ENCODE measurements at regions not wholly inside any gene's neighbourhood (a gene's known extent, or its start where the extent isn't known, plus 50 kb on each side); places are given as distances from the start of the nearest gene placed in this dataset.
"Not testable (repeated sequence)": the region's sequence is repeated elsewhere in the genome, so short reads cannot be mapped to it uniquely, and the experiment has no call there.

GRCh38 chr13:90447734-90448101 lies 899.8 kb upstream of the MIR17HG start:
- DNase-seq: no peak

DNA sequence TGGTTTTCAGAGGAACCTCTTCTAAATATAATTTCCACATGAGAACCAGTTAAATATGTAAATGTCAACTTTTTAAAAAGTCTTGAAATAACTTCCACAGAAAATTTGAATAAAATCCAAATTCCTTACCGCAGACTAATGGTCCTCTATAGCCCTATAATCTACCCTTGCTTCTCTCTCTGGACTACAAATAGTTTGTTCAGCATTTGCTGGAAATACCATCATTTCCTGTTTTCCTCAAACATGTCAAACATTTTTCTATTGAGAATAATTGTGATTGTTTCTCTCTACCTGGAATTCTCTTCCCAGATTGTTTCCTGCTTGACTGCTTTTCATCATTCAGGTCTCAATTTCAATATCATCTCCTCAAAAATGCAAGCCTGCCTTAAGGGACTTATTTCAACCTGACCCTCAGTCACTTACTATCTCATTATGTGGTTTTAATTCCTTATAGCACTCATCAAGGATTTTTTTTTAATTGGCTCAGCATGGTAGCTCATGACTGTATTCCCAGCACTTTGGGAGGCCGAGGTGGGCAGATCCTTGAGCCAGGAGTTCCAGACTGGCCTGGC lies 898.9 kb upstream of the MIR17HG start:
- DNase-seq: no peak

GRCh38 chr13:90453342-90453741 lies 894.1 kb upstream of the MIR17HG start:
- DNase-seq: no peak

- DNase-seq: no peak
These were observed 893.4 kb upstream of the MIR17HG start for GRCh38 chr13:90454002-90454636.

- no peak for DNase-seq
These were observed 892.4 kb upstream of the MIR17HG start for GRCh38 chr13:90455067-90455466.

- no peak for DNase-seq
These were observed 891.7 kb upstream of the MIR17HG start for GRCh38 chr13:90455823-90456222.

DNA sequence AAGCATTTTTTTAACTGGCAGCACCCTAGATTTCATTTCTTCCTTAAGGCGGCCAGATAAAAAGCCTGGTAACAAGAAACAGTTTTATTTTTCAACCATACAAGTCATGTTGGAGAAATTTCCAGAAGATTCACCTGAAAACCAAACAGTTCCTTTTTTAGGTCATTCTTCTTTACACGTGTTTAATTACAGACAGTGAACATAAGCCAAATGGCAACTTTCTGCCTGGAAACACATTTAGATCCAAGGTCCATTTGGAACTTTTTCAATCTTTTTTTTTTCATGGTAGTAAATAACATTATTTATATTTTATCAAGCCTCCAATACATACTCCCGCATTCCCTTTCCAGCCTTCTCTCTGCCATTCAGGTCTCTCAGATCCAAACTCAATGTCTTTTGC lies 886.1 kb upstream of the MIR17HG start:
- no peak for DNase-seq

DNA sequence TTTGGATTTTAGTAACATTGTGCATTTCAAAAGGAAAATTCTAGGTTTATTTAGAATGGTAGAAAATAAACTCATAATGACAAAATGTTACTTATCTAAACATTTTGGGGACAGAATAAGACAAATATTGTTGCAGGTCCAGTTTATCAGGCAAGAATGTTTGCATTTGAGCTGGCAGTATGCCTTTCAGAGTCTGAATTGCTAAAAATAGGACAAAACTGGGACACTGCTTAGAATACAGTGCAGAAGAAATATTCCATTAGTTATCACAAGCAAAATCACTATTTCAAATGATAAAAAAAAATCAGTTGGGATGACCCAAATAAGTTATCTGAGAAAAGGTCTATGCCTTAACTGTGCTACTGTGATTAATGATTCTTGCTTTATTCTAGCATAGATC lies 870.3 kb upstream of the MIR17HG start:
- DNase-seq: no peak

DNA sequence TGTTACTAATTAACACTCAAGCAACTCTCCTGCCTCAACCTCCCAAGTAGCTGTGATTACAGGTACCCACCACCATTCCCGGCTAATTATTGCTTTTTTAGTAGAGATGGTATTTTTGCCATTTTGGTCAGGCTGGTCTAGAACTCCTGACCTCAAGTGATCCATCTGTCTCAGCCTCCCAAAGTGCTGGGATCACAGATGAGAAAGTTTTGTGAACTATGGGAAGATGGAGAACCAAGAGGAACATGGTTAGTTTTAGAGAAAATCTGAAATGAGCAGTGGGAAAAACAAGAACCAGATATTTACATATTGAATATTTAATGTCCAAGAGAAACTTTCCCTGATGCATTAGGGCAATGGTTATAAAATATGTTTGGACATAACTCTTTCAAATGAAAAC lies 863.6 kb upstream of the MIR17HG start:
- DNase-seq: no peak

DNA sequence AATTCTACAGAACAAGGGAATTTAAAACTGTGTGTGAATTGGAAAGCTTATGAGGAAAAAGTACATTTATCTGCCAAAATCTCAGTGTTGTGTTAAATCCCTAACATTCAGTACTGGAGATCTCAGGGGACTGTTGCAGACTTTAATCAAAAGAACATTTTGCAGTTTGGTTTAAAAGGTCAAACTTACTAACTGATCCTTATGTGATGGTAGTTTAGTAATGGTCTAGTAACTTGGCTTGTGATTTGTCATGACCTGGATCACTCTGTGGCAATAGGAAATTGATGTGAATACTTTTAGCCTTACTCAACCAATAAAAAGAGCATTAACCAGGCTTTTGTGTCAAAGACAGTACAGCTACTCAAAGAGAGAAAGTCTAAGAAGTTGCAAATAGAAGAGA lies 862.1 kb upstream of the MIR17HG start:
- no peak for DNase-seq

DNA sequence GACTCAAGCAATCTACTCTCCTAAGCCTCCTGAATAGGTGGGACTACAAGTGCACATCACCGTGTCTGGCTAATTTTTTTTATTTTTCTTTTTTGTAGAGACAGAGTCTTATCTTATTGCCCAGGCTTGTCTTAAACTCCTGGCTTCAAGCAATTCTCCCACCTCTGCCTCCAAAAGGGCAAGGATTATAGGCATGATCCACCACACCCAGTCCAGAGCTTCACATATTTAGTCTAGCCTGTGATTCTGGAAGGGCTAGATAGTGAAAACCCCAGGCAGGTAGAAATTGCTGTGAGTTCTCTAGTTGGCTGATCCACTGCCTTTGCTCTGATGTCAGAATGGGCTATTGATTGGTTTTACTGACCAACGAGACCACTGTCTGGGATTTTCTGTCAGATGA lies 854.6 kb upstream of the MIR17HG start:
- DNase-seq: no peak

DNA sequence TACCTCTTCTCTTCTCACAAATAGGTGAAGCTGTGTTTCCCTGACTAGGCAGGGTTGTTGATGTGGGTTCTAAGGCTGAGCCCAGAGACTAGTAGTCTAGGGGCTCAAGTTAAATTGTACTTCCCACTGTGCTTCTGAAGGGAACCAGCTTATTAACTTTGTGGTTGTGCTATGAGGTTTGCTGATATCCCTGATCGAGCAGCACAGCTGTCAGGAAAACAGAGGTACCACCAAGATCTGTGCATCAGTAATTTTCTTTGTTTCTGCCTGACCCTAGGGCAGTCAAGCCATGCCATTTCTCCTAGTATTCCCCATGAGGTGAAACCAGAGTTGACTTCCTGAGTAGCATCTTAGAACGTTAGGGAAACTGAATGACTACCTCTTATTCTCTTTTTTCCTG lies 853.8 kb upstream of the MIR17HG start:
- DNase-seq: no peak

- DNase-seq: not testable (repeated sequence)
These were observed 852.6 kb upstream of the MIR17HG start for GRCh38 chr13:90494849-90495248.

- DNase-seq: no peak
These were observed 849.4 kb upstream of the MIR17HG start for GRCh38 chr13:90498096-90498495.

DNA sequence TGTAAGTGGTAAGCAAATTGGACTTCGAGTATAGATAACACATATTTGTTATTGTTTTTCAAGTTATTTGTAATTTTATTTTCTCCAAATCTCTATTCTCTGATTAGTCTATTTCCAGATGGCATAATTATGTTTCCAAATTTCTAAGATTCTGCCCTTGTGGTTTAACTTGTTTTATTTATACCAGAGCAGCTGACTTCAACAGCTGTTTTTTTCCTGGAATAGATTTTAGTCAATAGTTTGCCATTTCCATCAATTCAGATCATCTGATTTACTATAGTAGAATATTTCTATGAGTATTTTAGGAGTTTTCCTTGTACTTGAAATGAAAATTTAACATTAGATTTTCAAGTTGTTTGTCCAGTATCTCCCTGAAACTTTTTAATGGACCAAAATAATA lies 848.7 kb upstream of the MIR17HG start:
- DNase-seq: no peak

GRCh38 chr13:90500569-90500968 lies 846.9 kb upstream of the MIR17HG start:
- no peak for DNase-seq

DNA sequence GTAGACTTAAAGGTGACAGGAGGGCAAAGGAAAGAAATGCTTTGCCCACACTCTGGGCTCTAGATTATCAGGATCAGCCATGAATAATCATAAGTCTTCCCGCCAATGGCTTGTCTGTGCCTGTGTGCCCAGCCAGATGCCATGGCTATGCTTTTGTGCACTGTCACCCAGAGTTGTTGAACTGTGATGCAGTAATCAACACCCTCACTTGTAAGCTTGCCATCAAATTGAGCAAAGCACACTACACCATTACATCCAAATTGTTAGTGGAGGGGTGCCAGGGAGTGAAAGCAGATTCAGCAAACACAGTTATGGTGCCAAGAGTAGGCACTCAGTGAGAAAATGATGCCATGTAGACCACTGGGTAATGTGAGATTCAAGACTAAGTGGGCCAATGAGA lies 845.3 kb upstream of the MIR17HG start:
- DNase-seq: no peak

DNA sequence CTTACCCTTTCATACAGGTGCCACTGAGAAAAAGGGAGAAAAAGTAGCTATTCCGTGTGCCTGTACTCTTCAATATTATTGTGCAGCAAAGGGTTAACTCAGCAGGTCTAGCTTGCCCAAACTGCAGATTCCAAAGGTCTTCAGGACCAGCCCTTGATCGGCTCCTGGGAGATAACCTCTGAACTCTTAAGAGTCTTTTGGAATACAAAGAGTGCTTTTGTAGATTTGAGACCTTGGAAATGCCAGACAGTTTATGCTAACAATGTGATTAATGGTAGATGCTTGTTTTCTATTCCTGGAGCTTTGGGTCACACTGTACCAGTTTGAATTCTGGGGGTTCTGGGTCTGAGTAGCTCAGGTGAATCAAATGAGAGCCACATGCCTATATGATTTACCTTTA lies 844.7 kb upstream of the MIR17HG start:
- no peak for DNase-seq

GRCh38 chr13:90510319-90510718 lies 837.2 kb upstream of the MIR17HG start:
- DNase-seq: no peak

- DNase-seq: no peak
These were observed 835.6 kb upstream of the MIR17HG start for GRCh38 chr13:90511903-90512302.

DNA sequence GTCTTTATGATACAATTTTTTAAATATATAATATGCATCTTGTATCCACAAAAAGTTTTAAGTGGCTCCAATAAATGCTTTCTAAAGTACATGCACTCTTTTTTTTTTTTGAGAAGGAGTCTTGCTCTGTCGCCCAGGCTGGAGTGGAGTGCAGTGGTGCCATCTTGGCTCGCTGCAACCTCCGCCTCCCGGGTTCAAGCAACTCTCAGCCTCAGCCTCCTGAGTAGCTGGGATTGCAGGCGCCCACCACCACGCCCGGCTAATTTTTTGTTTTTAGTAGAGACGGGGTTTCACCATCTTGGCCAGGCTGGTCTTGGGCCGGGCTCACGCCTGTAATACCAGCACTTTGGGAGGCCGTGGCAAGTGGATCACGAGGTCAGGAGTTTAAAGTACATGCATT lies 832.8 kb upstream of the MIR17HG start:
- DNase-seq: not testable (repeated sequence)

GRCh38 chr13:90518417-90518816 lies 829.1 kb upstream of the MIR17HG start:
- DNase-seq: no peak

GRCh38 chr13:90519157-90519556 lies 828.3 kb upstream of the MIR17HG start:
- DNase-seq: no peak

DNA sequence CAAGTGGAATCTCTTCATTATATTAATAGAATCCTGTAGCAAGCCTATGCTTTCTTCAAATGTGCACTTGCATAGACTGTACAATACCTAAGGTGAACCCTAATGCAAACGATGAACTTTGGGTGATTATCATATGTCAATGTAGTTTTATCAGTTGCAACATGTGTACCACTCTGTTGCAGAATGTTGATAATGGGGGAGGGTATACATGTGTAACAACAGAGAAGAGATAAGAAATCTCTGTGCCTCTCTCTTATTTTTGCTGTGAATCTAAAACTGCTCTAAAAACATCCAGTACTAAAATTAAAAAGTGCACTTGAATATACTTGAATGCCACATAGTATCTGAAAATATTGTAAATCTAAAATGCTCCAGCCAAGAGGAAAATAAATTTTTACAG lies 820.8 kb upstream of the MIR17HG start:
- DNase-seq: no peak

DNA sequence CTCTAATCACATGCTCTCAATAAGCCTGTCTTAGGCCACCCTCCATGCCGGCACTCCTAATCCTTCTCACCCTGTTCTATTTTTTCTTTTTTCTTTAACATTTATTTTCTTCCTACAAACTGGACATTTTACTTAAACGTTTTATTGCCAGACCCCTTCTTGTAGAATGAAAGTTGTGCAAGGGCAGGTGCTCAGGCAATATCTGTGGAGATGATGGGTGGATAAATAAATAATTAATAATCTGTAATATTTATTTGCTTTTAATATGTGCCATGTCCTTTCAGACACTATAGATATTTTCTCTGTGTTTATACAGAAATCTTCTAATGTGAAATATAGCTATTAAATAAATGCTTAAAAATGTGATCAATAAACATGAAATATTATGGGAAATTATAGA lies 815.7 kb upstream of the MIR17HG start:
- DNase-seq: no peak
